ENCODE measurements at regions not wholly inside any gene's neighbourhood (a gene's known extent, or its start where the extent isn't known, plus 50 kb on each side); places are given as distances from the start of the nearest gene placed in this dataset.
"Not testable (repeated sequence)": the region's sequence is repeated elsewhere in the genome, so short reads cannot be mapped to it uniquely, and the experiment has no call there.

DNA sequence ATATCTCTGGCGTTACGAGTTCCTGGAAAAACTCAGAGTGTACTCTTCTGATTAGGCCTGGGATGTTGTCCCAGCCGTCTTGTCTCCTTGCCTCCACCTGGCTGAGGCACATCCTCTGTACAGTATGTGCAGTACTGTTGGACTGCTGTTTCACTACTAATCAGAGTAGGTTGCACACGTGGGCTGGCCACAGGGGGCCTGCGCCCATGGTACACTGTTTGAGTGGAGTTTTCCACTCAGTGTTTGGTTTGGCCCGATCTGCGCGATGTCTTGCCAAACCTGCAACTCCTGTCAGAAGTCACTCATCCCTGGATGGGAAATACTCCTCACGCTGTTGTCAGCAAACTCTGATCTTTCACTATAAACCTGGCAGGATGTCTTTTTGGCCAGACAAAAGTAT lies 189.6 kb upstream of the CSNK1A1L start:
- DNase-seq (ENCODE audit: low read depth): no peak

DNA sequence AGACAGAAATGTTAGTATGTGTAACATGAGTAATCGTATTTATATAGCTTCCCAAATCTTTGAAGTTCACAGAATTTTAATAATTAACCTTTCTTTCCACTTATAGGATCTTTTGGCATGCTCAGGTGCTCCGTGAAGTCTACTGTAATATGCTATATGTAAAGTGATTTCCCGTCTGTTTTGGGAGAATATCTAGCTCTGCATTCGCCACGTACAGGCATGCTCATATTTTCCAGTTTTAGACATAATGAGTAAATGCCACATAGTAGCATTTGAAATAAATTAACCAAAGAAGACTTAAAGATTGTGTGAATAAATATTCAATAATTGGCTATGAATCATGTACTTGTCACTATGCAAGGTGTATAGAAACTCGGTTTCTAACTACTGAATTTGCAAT lies 189.0 kb upstream of the CSNK1A1L start:
- DNase-seq (ENCODE audit: low read depth): no peak

- no peak for DNase-seq (ENCODE audit: low read depth)
Measured at GRCh38 chr13:37293295-37293694, 187.8 kb upstream of the CSNK1A1L start.

- no peak for DNase-seq (ENCODE audit: low read depth)
Measured at GRCh38 chr13:37290716-37291505, 185.4 kb upstream of the CSNK1A1L start.

DNA sequence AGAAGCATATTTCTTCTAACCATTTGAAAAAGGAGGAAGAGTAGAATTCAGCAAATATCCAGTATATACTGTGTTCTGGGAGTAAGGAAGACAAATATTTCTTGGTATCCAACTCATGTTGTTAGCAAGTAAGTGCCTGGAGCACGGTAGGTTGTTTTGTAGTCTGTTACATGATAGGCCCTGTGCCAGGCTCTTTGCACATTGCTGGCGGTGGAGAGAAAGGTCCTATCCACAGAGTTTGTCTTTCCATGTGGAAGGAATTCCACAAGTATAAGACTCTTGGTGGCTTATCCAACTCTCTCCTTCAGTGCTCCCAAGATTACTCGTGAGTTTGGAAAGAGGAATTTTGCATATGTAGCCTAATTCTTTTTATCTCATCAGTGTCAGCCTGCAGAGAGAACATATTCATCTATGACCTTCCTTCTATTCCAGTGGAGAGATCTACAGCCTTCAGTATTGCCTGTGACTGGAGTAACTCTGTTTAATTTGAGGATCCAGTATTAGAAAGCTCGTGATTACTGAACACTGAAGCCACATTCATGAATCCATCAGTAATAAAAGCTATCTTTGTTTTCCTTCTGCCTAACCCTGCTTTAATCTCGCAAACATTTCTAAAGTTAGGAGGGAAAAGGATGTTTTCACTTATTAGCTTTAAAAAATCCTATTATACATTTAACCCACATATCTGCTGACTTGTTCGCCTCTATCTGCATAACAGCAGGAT lies 183.9 kb upstream of the CSNK1A1L start:
- DNase-seq (ENCODE audit: low read depth): no peak

DNA sequence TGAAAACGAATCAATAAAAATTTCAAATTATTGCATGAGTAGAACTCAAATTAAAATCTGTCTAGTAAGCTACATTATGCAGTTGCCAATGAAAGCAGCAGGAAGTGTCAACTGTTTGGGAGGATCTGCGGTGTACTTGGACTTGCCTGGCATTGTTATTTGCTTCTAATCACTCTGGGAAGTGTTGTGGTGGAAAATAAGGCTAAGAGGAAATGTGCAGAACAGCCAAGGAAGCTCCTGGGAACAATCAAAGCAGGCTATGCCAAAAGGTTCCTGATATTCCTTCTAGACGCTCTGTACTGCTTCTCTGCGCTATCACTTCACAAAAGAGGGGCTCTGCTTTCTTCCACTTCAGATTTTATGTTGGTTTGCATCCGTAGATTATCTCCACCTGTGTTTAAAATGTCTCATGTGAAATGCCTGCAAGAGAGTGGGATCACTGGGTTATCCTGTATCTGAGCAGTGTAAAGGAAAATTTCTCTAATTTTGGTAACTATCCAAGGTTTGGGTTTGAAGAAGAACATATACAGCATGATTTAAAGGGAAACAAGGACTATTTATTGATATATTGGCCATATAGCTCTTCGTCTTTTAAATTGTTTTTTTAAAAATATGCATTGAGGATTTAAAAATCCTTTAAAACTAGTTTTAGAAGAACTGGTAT lies 182.7 kb upstream of the CSNK1A1L start:
- DNase-seq (ENCODE audit: low read depth): no peak

DNA sequence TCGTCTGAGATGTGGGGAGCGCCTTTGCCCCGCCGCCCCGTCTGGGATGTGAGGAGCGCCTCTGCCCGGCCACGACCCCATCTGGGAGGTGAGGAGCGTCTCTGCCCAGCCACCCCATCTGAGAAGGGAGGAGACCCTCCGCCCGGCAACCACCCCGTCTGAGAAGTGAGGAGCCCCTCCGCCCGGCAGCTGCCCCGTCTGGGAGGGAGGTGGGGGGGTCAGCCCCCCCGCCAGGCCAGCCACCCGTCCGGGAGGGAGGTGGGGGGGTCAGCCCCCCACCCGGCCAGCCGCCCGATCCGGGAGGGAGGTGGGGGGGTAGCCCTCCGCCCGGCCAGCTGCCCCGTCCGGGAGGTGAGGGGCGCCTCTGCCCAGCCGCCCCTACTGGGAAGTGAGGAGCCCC lies 174.8 kb upstream of the CSNK1A1L start:
- DNase-seq (ENCODE audit: low read depth): not testable (repeated sequence)

DNA sequence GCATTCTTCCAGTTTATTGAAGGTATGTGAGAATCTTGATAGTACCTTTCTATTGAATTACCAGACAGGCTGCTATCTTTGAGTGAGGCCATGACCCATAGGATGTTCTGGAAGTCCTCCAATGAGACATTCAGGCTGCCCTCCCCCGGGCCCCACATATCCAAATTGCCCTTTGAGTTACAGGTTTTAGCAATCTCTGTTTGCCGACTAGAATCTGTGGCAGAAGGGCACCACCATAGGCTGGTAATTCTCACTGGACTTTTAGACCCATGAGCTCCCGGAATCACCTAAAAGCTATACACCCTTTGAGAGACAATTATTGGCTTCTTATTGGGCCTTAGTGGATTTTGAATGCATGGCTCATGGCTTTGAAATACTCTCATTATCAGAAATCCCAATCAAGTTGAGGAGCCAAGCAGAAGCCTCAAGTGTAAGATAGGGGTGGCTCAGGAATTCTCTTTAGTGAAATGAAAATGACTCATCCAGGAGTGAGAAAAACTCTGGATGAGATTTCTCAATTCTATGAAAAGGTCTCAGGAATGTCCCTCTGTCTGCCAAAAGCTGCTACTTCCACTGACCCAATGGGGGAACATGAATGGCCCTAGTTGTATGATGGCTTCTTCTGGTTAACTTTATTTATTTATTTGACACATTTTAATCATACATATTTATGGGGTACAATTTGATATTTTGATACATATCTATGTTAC lies 172.1 kb upstream of the CSNK1A1L start:
- no peak for DNase-seq (ENCODE audit: low read depth)

- no peak for DNase-seq (ENCODE audit: low read depth)
Measured at GRCh38 chr13:37277007-37277406, 171.5 kb upstream of the CSNK1A1L start.

GRCh38 chr13:37274569-37275497 lies 169.4 kb upstream of the CSNK1A1L start:
- DNase-seq (ENCODE audit: low read depth): no peak

- DNase-seq (ENCODE audit: low read depth): no peak
Measured at GRCh38 chr13:37273836-37274235, 168.4 kb upstream of the CSNK1A1L start.

DNA sequence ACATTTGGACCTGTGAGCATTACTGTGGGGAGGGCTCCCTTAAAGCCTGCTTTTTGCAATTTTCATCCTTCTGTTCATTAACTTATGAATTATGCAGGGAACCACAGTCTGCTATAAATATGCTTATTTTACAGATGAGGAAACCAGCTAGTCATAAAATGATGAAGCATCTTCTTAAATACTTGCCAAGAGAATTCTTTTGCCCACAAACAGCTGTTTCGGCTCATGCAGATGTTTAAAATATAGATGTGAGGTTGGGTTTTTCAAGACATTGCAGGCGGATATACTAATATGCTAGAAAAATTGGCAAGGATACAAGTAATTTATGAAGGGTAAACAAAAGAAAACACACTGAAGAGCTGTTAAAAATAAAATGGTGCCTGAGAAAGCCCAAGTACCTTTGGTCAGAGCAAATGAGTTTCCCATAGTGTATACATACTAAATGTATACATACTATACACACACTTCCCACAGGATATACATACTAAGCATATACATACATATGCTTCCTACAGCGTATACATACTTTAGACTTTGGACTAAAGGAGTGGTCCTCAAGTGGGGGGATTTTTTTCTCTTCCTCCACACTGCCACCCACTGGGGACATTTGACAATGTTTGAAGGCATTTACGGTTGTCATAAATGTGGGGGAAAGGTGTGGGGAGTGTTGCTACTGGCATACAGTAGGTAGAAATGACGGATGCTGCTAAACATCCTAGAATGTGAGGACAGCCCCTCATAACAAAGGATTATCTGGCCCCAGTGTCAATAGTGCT lies 164.9 kb upstream of the CSNK1A1L start:
- DNase-seq (ENCODE audit: low read depth): no peak

GRCh38 chr13:37263871-37264270 lies 158.4 kb upstream of the CSNK1A1L start:
- no peak for DNase-seq (ENCODE audit: low read depth)

GRCh38 chr13:37257706-37258105 lies 152.2 kb upstream of the CSNK1A1L start:
- no peak for DNase-seq (ENCODE audit: low read depth)

DNA sequence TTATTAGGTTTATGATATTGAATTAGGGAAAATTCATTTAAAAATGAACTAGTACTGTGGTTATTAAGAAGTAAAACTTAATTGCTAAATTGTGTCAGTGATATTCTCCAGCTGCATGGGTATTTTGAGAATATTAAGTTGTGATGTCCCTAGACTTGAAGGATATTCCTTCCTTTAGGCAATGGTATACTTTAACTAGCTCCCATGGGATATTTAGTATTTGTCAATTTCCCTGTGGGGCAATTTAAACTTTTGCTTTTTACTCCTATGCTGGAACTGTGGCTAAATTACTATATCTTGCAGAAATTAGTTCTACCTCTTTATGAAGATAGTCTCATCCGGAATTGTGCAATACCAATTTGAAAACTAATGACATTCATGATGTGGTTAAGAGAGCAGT lies 151.6 kb upstream of the CSNK1A1L start:
- no peak for DNase-seq (ENCODE audit: low read depth)

DNA sequence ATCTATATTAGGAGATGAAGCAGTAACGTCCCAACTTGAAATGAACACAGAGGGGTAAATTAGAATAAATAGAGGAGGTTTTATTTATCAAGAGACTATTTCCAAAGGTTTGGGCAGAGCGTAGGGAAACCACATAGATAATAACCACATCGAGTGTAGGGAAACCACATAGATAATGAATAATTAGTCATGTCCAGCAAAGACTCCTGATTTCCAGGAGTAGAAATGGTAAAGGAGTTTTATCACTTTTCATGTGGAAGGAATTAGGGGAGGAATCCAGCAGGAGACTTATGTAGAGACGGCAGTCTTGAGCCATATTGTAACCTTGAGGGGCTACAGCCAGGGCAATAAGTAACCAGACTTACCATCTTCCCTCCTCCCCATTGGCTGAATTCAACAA lies 136.3 kb upstream of the CSNK1A1L start:
- no peak for DNase-seq (ENCODE audit: low read depth)

GRCh38 chr13:37230346-37230745 lies 124.9 kb upstream of the CSNK1A1L start:
- DNase-seq (ENCODE audit: low read depth): no peak

GRCh38 chr13:37229931-37230330 lies 124.5 kb upstream of the CSNK1A1L start:
- no peak for DNase-seq (ENCODE audit: low read depth)

DNA sequence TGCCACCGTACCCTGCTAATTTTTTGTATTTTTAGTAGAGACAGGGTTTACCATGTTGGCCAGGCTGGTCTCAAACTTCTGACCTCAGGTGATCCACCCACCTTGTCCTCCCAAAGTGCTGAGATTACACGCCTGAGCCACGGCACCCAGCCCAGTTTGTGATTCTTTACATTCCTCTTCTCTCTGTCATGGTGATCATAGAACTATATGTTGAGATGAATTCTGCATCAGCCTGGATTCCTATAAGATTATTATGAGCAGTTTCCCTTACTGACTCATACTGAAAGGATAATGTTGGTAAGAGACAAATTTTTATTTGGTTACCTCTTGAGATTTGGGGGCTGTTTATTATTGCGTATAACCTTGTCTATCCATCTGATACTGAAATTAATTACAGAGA lies 121.5 kb upstream of the CSNK1A1L start:
- no peak for DNase-seq (ENCODE audit: low read depth)

DNA sequence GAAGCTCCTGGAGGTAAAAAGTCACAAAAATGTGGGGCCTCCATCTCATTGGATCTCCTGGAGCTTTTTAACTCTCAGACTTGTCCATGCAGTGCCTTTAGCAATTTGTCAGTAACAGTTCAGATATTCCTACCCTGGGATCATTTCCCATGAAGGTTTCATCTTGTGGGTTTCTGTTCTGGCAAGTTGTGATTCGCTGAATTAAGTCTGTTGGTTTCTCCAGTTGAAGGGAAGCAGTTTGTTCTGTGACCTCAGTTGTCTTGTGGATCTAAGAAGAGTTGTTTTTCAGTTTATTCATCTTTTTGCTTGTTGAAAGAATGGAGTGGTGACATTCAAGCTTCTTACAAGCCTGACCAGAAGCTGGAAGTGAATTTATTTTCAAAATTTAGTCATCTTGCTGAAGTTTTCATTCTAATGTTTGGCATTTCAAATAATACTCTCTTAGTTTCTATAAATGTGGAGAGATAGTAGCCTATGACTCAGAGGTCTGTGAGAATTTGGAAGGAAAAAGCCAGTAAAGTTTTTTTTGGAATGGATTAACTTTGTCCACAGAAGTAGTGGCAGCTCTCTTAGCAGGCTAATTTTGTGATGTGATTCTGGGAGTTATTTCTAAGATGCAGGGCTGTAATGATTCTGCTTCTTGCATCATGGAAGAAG lies 120.1 kb upstream of the CSNK1A1L start:
- peak; percentile 43 for DNase-seq (ENCODE audit: low read depth)

Data from fibroblast of gingiva (primary cell).